ENCODE measurements at regions not wholly inside any gene's neighbourhood (a gene's known extent, or its start where the extent isn't known, plus 50 kb on each side); places are given as distances from the start of the nearest gene placed in this dataset.
"Not testable (repeated sequence)": the region's sequence is repeated elsewhere in the genome, so short reads cannot be mapped to it uniquely, and the experiment has no call there.

DNA sequence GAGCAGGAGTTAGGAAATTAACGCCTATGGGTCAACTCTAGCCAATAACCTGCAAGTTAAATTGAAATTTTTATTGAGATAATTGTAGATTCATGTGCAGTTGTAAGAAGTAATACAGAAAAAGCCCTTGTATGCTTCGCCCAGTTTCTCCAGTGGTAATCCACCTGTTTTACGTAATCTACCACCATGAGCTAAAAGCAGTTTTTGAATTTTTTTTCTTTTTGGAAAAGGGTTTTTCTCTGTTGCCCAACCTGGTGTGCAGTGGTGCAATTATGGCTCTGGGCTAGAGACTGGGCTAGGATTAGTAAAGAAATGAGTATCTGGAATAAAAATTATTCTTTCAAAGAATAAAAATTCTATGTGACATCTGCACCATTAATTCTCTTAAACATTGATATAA lies 116.2 kb downstream of the ZFP64 start:
- TF ChIP-seq, protein P1, sequence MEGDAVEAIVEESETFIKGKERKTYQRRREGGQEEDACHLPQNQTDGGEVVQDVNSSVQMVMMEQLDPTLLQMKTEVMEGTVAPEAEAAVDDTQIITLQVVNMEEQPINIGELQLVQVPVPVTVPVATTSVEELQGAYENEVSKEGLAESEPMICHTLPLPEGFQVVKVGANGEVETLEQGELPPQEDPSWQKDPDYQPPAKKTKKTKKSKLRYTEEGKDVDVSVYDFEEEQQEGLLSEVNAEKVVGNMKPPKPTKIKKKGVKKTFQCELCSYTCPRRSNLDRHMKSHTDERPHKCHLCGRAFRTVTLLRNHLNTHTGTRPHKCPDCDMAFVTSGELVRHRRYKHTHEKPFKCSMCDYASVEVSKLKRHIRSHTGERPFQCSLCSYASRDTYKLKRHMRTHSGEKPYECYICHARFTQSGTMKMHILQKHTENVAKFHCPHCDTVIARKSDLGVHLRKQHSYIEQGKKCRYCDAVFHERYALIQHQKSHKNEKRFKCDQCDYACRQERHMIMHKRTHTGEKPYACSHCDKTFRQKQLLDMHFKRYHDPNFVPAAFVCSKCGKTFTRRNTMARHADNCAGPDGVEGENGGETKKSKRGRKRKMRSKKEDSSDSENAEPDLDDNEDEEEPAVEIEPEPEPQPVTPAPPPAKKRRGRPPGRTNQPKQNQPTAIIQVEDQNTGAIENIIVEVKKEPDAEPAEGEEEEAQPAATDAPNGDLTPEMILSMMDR (IDR thresholded peaks at IDR 0.05; ENCODE audit: low read depth, low read length, missing control alignments), result no peak
- no peak overlapping the region for H3K4me3 ChIP-seq (ENCODE audit: low read depth, low read length)
- DNase-seq (ENCODE audit: low read depth), result no peak

DNA sequence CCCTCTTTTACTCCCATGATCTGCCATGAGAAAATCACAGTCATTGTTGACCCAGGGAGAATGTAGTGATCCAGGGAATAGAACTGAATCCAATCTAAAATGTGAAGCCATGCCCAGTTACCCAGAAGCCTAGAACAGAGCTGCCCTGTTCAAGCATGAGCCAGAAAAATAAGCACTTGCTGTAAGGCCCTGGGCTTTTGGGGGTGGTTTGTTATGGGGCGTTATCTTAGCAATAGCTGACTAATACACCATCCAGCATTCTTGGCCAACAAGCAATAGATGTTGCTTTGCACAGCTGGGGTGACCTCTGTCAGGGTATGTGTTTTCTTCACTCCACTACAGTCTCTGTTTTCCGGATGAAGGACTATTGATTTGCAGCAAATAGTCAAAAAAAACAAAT lies 120.4 kb downstream of the ZFP64 start:
- no peak for DNase-seq (ENCODE audit: low read depth)
- TF ChIP-seq, protein P1 (IDR thresholded peaks at IDR 0.05; ENCODE audit: low read depth, low read length, missing control alignments), result no peak
- H3K4me3 ChIP-seq (ENCODE audit: low read depth, low read length), result no peak overlapping the region

DNA sequence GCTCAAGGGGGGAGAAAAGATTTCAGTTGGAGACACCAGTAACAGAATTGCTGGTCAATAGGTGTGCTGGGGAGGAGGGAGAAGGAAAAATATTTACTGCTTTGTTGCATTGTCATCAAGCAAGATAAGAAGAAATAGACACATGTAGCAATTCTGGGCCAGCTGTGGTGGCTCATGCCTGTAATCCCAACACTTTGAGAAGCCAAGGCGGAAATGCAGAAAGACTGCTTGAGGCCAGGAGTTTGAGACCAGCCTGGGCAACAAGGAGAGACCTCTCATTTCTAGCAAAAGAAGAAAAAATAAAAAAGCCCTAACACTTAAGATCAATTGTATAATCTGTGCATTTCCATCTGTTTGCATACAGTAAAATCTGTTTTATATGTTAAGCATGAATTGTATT lies 126.6 kb downstream of the ZFP64 start:
- H3K4me3 ChIP-seq (ENCODE audit: low read depth, low read length), result no peak overlapping the region
- no peak for DNase-seq (ENCODE audit: low read depth)
- TF ChIP-seq, protein P1 (IDR thresholded peaks at IDR 0.05; ENCODE audit: low read depth, low read length, missing control alignments), result no peak

DNA sequence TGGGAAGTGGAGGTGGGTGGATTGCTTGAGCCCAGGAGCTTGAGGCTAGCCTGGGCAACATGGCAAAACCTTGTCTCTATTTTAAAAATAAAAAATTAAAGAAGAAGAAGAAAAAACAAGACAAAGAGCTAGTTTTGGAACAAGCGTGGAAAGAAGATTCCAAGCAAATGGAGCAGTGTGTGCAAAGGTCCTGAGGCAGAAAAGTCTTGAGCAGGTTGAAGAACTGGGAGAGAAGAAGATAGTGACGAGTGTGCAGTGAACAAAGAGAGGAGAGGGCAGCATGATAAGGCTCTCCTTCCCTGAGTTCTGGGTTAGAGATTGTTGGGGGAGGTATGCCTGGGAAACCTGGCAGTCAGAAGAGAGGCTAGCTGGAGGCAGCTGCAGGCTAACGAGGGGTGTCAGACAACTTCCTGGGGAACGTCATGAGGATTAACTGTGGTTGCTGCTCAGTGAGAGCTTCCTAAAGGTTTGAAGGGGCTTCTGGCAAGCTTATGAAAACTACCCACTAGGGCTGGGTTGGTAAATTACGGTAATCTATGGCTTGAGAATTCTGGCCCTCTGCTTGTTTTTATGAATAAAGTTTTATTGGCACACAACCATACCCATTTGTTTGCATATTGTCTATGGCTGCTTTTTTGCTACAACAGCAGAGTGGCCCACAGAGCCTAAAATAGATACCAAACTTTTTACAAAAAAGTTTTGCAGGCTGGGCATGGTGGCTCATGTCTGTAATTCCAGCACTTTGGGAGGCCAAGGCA lies 128.9 kb downstream of the ZFP64 start:
- TF ChIP-seq, protein P1 (IDR thresholded peaks at IDR 0.05; ENCODE audit: low read depth, low read length, missing control alignments), result no peak
- DNase-seq (ENCODE audit: low read depth), result no peak
- no peak overlapping the region for H3K4me3 ChIP-seq (ENCODE audit: low read depth, low read length)

DNA sequence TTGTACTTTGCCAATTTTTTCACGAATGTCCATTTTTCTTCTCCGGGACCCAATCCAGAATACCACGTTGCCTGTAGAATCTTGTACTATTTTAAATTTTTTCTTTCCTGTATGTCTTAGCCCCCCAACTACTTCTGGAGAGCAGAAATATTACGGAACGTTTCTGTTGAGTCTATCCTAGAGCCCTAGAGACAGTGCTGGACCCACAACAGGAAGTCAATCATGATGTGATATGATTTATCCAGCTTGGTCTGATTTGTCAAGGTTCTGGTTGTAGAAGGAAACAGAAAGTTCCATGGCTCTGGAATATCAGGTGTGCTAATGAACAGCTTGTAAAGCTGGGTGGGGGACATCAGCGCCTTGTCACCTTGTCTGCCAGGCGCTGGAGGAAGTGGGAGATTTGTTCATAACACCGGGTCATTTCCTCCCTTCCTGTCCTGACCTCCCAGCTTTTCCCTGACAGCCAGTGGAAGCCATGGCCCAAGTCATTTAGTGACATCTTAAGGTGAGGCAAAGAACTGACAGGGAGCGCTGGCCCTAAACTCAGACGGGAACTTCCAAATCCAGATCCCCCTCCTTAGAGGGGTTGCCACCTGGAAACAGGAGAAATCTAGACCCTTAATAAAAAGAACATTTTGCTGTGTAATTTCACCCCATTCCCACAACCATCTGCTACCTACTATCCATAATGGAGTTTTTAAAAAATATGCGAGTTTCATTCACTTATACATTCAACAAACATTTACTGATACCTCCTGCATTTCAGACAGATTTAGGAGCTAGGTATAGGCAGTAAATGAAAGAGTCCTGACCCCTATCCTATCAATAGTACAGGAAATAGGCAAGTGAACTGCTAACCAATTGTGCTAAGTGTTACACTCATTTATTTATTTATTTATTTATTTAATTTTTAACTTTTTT lies 130.5 kb downstream of the ZFP64 start:
- no peak for DNase-seq (ENCODE audit: low read depth)
- TF ChIP-seq, protein P1 (IDR thresholded peaks at IDR 0.05; ENCODE audit: low read depth, low read length, missing control alignments), result no peak
- no peak overlapping the region for H3K4me3 ChIP-seq (ENCODE audit: low read depth, low read length)

DNA sequence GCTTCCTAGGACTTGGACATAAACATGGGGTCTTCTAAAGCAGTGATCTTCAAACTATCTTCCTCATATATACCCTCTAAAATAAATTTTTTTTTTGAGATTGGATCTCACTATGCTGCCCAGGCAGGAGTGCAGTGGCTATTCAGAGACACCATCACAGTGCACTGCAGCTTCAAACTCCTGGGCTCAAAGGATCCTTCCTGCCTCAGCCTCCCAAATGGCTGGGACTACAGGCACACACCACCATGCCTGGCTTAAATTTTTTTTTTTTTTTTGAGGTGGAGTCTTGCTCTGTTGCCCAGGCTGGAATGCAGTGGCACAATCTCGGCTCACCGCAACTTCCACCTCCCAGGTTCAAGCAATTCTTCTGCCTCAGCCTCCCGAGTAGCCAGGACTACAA lies 134.4 kb downstream of the ZFP64 start:
- DNase-seq (ENCODE audit: low read depth); H3K4me3 ChIP-seq (ENCODE audit: low read depth, low read length): not testable (repeated sequence)

DNA sequence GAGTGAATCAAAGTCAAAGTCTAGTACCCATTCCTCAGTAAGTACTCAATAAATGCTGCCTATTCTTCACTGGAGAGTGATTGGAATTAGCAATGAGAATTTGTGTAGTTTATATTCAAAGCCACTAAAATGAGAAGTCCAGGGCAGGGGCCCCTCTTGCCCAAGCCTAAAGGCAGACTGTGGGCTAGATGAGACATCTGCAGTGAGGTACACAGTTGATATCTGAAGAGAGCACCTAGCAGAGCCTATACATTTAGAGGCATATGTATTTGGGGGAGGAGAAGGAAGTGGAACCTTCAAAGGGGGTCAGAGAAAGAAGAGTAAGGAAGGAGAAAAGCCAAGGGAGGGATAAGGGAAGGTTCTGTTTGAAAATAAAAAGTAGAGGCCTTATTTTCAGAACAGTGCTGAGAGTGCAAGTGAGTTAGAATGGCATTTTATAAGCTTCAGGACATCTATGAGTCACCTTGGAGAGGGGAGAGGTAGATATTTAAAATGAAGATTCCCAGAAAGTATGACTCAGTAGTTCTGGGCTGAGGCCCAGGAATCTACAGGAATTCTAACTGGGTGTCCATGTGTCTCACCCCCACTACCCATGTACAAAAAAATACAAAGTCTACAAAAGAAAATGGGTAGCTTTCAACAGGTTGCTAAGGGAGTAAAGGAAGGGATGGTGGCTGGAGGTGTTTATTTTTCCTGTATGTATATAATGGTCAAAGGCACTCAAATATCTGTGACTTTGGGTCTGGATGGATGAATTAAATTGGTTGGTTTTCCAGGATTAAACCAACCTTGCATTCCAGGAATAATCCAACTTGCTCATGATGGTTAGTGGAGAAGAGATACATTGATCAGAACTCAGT lies 135.1 kb downstream of the ZFP64 start:
- DNase-seq (ENCODE audit: low read depth), result no peak
- TF ChIP-seq, protein P1 (IDR thresholded peaks at IDR 0.05; ENCODE audit: low read depth, low read length, missing control alignments), result no peak
- no peak overlapping the region for H3K4me3 ChIP-seq (ENCODE audit: low read depth, low read length)
